Cerebellar cortex (tissue), 1 donor: ENCODE measurements at regions not wholly inside any gene's neighbourhood (a gene's known extent, or its start where the extent isn't known, plus 50 kb on each side); places are given as distances from the start of the nearest gene placed in this dataset.
"Not testable (repeated sequence)": the region's sequence is repeated elsewhere in the genome, so short reads cannot be mapped to it uniquely, and the experiment has no call there.

Experiments
- DNase-seq: peaks from one replicate; pipeline ENCODE4 v3.0.0-alpha.2; 2015; ENCODE audit warnings: low spot score

DNA sequence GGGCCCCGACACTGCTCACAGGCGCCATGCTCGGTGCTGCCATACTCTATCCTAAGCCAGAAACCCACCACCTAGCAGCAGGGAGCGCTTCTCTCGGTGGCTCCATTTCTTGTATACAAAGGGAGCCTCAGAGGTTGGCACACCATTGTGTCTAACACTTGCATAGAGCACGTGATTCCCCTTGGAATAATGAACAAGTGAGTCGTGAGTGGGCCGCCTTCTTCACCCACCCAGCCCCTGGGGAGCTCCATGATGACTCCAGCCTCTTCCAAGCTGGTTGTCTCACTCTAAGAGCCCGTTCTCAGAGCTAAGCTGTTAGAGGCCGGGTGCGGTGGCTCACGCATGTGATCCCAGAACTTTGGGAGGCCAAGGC, 82.3 kb upstream of the ZNF469 start:
- DNase-seq = no peak

GRCh38 chr16:88301431-88301830, 81.3 kb upstream of the ZNF469 start:
- DNase-seq = no peak

GRCh38 chr16:88301886-88302285, 80.9 kb upstream of the ZNF469 start:
- no peak for DNase-seq

DNA sequence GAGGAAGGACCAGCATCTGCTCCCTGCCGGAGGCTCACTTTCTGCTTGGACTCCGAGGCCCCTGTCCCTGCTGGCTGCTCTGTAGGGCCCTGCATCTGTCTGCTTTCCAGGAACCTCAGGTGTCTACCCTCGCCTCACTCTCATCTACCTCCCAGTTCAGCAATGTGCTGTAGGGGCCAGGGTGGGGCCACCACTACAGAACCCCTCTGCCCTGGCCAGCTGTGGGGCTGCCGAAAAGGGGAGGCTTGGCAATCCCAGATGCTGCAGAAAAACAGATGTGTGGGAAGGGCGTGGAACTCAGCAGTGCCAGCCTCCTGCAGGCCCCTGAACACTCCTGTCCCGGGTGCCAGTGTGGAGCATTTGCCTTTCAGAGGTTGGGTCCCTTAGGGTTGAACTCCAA, 80.1 kb upstream of the ZNF469 start:
- no peak for DNase-seq

- no peak for DNase-seq
Measured at GRCh38 chr16:88303405-88303804, 79.4 kb upstream of the ZNF469 start.

GRCh38 chr16:88303890-88304819, 78.6 kb upstream of the ZNF469 start:
- DNase-seq = no peak

DNA sequence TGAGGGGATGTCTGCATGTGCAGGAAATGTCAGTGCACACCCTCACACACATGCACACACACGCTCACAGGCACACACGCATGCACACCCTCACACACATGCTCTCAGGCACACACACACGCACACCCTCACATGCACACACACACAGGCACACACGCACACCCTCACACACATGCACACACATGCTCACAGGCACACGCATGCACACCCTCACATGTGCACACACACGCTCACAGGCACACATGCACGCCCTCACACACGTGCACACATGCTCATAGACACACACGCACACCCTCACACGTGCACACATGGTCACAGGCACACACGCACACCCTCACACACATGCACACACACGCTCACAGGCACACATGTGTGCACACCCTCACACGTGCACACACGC, 77.6 kb upstream of the ZNF469 start:
- no peak for DNase-seq

- no peak for DNase-seq
Measured at GRCh38 chr16:88306411-88306810, 76.3 kb upstream of the ZNF469 start.

DNA sequence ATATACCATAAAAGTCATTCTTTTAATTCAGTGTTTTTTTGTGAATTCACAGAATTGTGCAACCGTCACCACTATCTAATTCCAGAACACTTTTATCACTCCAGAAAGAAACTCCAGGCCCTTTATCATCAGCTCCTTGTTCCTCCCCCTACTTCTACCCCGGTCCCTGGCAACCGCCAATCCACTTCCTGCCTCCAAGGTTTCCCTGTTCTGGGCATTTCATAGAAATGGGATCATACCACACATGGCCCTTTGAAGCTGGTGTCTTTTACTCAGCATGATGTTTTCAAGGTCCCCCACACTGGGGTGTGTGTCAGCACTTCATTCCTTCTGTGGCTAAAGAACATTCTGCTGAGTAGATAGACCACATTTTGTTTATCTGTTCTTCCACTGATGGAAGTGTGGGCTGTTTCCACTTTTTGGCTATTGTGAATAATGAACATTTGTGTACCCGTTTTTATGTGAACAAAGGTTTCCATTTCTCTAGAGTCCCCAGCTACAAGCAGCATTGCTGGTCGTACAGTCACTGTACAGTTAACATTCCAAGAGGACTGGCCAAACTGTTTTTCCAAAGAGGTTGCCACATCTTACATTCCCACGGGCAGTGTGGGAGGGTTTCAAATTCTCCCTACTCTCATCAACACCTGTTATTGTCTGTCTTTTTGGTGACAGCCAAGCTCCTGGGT, 75.8 kb upstream of the ZNF469 start:
- DNase-seq = no peak

- DNase-seq = no peak
Measured at GRCh38 chr16:88308441-88309173, 74.2 kb upstream of the ZNF469 start.

GRCh38 chr16:88309174-88309907, 73.4 kb upstream of the ZNF469 start:
- DNase-seq = no peak

GRCh38 chr16:88309908-88310265, 72.9 kb upstream of the ZNF469 start:
- DNase-seq = no peak

DNA sequence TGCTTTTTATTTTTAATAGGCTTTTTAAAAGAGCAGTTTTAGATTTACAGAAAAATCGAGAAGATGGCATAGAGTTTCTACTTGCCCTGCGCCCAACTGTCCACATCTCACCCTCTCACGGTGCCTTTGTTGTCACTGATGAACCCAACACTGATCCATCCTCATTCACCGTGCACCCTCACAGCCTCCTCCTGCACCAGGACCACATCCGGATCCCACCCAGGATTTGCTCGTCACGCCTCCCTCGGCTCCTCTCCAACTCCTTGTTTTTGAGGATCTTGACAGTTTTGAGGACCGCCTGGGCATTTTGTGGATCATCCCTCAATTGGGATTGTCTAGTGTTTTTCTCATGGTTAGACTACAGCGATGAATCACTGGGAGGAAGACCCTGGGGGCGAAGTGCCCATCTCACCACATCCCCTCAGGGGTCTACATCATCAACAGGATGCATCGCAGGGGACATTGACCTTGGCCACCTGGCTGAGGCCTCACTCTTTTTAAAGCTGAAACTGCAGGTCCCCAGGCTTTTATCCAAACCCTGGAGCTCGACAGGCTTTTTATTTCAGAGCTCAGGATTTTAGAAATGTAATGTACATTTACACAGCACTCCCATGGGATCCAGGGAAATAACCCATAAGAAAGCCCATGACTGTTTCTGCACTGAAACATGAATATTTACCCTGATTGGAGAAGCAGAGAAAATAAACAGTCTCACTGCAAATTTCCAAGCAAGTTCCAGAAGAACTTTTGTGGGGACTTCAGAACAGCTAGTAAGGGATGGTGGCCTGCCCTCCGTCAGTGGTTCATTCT, 71.8 kb upstream of the ZNF469 start:
- DNase-seq = no peak

GRCh38 chr16:88311860-88312259, 70.9 kb upstream of the ZNF469 start:
- not testable (repeated sequence) for DNase-seq

DNA sequence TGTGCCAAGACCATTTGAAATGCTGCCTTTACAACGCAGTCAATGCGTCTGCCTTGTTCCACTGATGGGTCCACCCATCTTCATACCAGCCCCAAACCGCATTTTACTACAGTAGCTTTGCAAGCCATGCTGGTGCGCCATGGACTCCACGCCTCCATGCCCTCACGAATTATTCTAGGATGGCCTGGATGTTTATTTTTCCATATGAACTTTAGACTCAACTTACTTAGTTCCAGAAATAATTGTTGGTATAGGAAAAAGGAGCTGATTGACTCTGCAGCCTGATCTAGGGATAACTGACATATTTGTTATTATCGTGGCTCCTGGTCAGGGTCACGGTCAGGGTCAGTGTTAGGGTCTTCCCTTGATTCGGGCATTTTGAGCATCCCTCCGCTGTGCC, 70.0 kb upstream of the ZNF469 start:
- DNase-seq = no peak

GRCh38 chr16:88314991-88315542, 67.7 kb upstream of the ZNF469 start:
- no peak for DNase-seq

- DNase-seq = no peak
Measured at GRCh38 chr16:88315543-88316105, 67.1 kb upstream of the ZNF469 start.

- DNase-seq = no peak
Measured at GRCh38 chr16:88316151-88316550, 66.6 kb upstream of the ZNF469 start.

DNA sequence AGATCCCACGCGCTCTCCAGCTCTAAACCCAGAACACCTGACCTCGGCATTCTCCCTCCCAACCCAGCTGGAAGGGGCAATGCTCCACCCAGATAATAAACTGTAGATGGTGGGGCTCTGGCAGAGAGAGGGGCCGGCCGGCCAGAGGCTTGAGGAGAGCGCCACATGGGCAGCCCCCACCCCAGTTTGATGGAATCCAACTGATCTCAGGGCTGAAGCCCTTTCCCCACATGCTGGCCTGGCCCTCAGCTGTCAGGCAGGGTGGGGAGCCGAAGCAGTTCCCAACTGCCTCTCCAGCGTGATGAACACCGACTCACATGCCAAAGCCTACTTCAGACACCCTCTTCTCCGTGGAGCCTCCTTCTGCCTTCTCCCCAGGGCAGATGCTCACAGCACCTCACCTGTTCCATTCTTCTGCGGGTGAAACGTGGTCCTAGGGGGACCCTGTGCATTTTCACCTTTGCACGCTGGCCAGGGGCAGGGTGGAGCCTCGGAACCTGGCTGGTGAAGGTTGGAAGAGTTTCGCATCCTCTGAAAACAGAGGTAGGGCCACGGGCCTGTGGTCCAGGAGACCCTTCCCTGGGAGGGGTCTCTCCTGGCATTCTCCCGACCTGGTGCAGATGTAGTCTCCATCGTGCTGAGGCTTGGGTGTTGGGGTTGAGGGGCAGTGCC, 65.7 kb upstream of the ZNF469 start:
- DNase-seq = no peak

DNA sequence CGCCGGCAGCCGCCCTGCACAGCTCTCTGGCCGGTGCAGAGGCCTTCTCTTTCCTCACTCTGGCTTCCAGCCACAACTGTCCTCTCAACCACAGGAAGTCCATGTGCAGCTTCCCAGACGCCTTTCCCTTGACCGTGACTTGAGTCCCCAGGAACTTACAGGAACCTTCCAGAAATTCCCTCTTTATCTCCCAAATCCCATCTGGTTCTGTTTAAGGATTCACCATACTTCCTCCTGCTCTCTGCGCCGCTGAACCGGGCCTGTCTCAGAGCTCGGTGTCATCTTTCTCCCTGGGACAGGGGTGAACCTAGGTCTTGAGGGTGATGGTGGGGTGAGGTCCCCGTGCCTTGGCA, 65.2 kb upstream of the ZNF469 start:
- DNase-seq = no peak
